Stimulated activated CD4-positive, alpha-beta T cell treated with anti-CD3 and anti-CD28 coated beads, Interleukin-4, amount 100 ng/mL, for 48 hours (primary cell): ENCODE measurements at regions not wholly inside any gene's neighbourhood (a gene's known extent, or its start where the extent isn't known, plus 50 kb on each side); places are given as distances from the start of the nearest gene placed in this dataset.

ENCODE experiments used
- DNase-seq, 2 donors: peaks; one replicate each; pipeline ENCODE4 v3.0.0-alpha.2; 2020; ENCODE audit warnings: low read depth in 2 of 2

- no peak for DNase-seq
Observed at GRCh38 chr21:39055167-39055767, 128.0 kb downstream of the PSMG1 start.

- no peak for DNase-seq
Observed at GRCh38 chr21:39054066-39054465, 129.2 kb downstream of the PSMG1 start.

- DNase-seq: no peak
Observed at GRCh38 chr21:39053126-39053525, 130.1 kb downstream of the PSMG1 start.

- no peak for DNase-seq
Observed at GRCh38 chr21:39052718-39053117, 130.5 kb downstream of the PSMG1 start.

GRCh38 chr21:39051588-39051949 lies 131.7 kb downstream of the PSMG1 start:
- DNase-seq: no peak

- no peak for DNase-seq
Observed at GRCh38 chr21:39050841-39051587, 132.2 kb downstream of the PSMG1 start.

GRCh38 chr21:39048574-39048973 lies 134.7 kb downstream of the PSMG1 start:
- no peak for DNase-seq

- DNase-seq: no peak
Observed at GRCh38 chr21:39048064-39048463, 135.2 kb downstream of the PSMG1 start.

GRCh38 chr21:39047046-39047445 lies 136.2 kb downstream of the PSMG1 start:
- DNase-seq: no peak

GRCh38 chr21:39046236-39046916 lies 136.9 kb downstream of the PSMG1 start:
- DNase-seq: no peak

GRCh38 chr21:39041816-39042215 lies 141.4 kb downstream of the PSMG1 start:
- DNase-seq: no peak

GRCh38 chr21:39040494-39041110 lies 142.6 kb downstream of the PSMG1 start:
- no peak for DNase-seq

- no peak for DNase-seq
Observed at GRCh38 chr21:39037807-39038405, 145.3 kb downstream of the PSMG1 start.

GRCh38 chr21:39036581-39036980 lies 146.7 kb downstream of the PSMG1 start:
- DNase-seq: no peak

GRCh38 chr21:39034590-39035536 lies 148.4 kb downstream of the PSMG1 start:
- DNase-seq: no peak

- DNase-seq: no peak
Observed at GRCh38 chr21:39033878-39034589, 149.2 kb downstream of the PSMG1 start.

- no peak for DNase-seq
Observed at GRCh38 chr21:39029900-39030884, 153.1 kb downstream of the PSMG1 start.

- DNase-seq: no peak
Observed at GRCh38 chr21:39029086-39029755, 154.0 kb downstream of the PSMG1 start.

- no peak for DNase-seq
Observed at GRCh38 chr21:39025198-39025597, 158.1 kb downstream of the PSMG1 start.
